Heart right ventricle (tissue), 16 donors: ENCODE measurements at regions not wholly inside any gene's neighbourhood (a gene's known extent, or its start where the extent isn't known, plus 50 kb on each side); places are given as distances from the start of the nearest gene placed in this dataset.

Source experiments
- ATAC-seq, 8 donors: fragments of 200-7000 bp; cut with Tn5 transposase; one replicate each; pipeline ENCODE4 v1.9.1; 2020; ENCODE audit warnings: mild to moderate bottlenecking in 8 of 8, moderate library complexity in 8 of 8, moderate number of reproducible peaks in 1 of 8
- DNase-seq, 2 donors: peaks; one replicate each; pipeline ENCODE4 v3.0.0-alpha.2; 2020
- H3K27ac ChIP-seq, 10 donors: fragments of 200-600 bp; sonication (generic) in 2 of 10; one replicate each; pipeline versions ENCODE4 v1.5.0 to v1.8.0; 2020 to 2022; ENCODE audit warnings: mild to moderate bottlenecking in 3 of 10
- H3K27me3 ChIP-seq, 7 donors: fragments of 200-600 bp; one replicate each; pipeline ENCODE4 v1.8.0; 2021 to 2022; ENCODE audit warnings: mild to moderate bottlenecking in 2 of 7
- H3K36me3 ChIP-seq, 9 donors: fragments of 200-600 bp; sonication (generic) in 1 of 9; one replicate each; pipeline versions ENCODE4 v1.5.0 to v1.8.0; 2020 to 2022; ENCODE audit warnings: mild to moderate bottlenecking in 2 of 9
- H3K4me1 ChIP-seq, 9 donors: fragments of 200-600 bp; sonication (generic) in 1 of 9; one replicate each; pipeline versions ENCODE4 v1.5.0 to v1.8.0; 2020 to 2022; ENCODE audit warnings: mild to moderate bottlenecking in 4 of 9
- H3K4me3 ChIP-seq, 10 donors: fragments of 200-600 bp; sonication (generic) in 2 of 10; one replicate each; pipeline versions ENCODE4 v1.5.0 to v1.8.0; 2020 to 2022; ENCODE audit warnings: mild to moderate bottlenecking in 7 of 10, moderate library complexity in 2 of 10
- H3K9me3 ChIP-seq, 11 donors: fragments of 200-600 bp in 10 of 11; sonication (generic) in 2 of 11; one replicate each; pipeline versions ENCODE4 v1.5.0 to v1.8.0; 2013 to 2022; ENCODE audit warnings: mild to moderate bottlenecking in 2 of 11, control low read depth in 1 of 11, moderate library complexity in 1 of 11
- CTCF ChIP-seq, 9 donors: fragments of 200-600 bp; sonication (generic) in 2 of 9; IDR thresholded peaks; one replicate each; pipeline versions ENCODE4 v1.5.0 to v1.8.0; 2021 to 2022; ENCODE audit warnings: antibody characterized with exemption in 9 of 9, mild to moderate bottlenecking in 5 of 9, moderate library complexity in 1 of 9
- WGBS, 2 donors: extraction: QIAGEN DNeasy Blood & Tissue Kit; methylation state at CpG; one replicate each; pipeline ENCODE4 v1.1.7; 2013; ENCODE audit warnings: inconsistent platforms in 1 of 2; 5-methylcytosine and 5-hydroxymethylcytosine counted together
- intact Hi-C, 10 donors: fragments of 100-400 bp; cut with DNase I; formaldehyde crosslinking; loops; one replicate each; pipeline versions ENCODE4 v1.11.1 to v1.14.2; 2022
- donor health status: Arrhythmogenic right ventricular cardiomyopathy.
- donor health status: ischemic (EF 13 %, LVEDD 7.1; RV severe dilation, severe dysfunction).
- donor health status: healthy with polysubstance abuse.
- donor health status: DM: no; HTN: yes; CAD: no.
- donor health status: DM: no; HTN: no; CAD: no.
- donor health status: ischemic (EF 25% LVEDD 6.9; RV normal size, moderate dysfunction).
- donor health status: ischemic (EF 25% LVEDD 5.7; RV mildly dilated, moderate dysfunction).
- donor health status: healthy.
- donor health status: DM: yes; HTN: yes; CAD: no.
- donor health status: Ischemic cardiomyopathy.
- donor health status: ischemic (EF 35%, LVEDD 5.7; RV mildly dilated, moderate dysfunction).
- donor health status: nonischemic (EF 11% LVEDD 7.7; RV severe dilation, severe dysfunction).
- donor health status: DM: yes; HTN: yes; CAD: no.
- donor health status: PGD.
- donor health status: ischemic (EF 29% LVEDD 5.4; RV normal size, mild dysfunction).
- donor health status: nonischemic (EF 23%, LVEDD 6.1; RV moderate dilation, normal function).

- H3K27ac ChIP-seq, result no peak overlapping the region
- WGBS, 2 donors, result 77 to 83% methylated on average over 4 of the region's 4 CpGs
- ATAC-seq (no peak), DNase-seq (no peak)
- no peak for TF ChIP-seq CTCF (IDR thresholded peaks at IDR 0.05)
- no peak overlapping the region for H3K4me3 ChIP-seq
- intact Hi-C loops, result no loop called here
- no peaks in the 10 kb centered on the region for H3K27me3 ChIP-seq
- H3K36me3 ChIP-seq, result no peaks in the 10 kb centered on the region
- no peaks in the 10 kb centered on the region for H3K4me1 ChIP-seq
- H3K9me3 ChIP-seq, result no peaks in the 10 kb centered on the region
Observed at GRCh38 chr3:177396733-177397132, 199.5 kb upstream of the TBL1XR1 start.

GRCh38 chr3:177401375-177401774 is 204.1 kb upstream of the TBL1XR1 start:
- intact Hi-C loops, result no loop called here
- no peak for TF ChIP-seq CTCF (IDR thresholded peaks at IDR 0.05)
- H3K36me3 ChIP-seq, result no peaks in the 10 kb centered on the region
- H3K27ac ChIP-seq, result no peak overlapping the region
- DNase-seq (no peak), ATAC-seq (no peak)
- no peaks in the 10 kb centered on the region for H3K4me1 ChIP-seq
- no peaks in the 10 kb centered on the region for H3K9me3 ChIP-seq
- H3K4me3 ChIP-seq, result no peak overlapping the region
- no peaks in the 10 kb centered on the region for H3K27me3 ChIP-seq
- WGBS, 2 donors, result 97 to 98% methylated on average over 1 of the region's 1 CpG

GRCh38 chr3:177402533-177402932 is 205.3 kb upstream of the TBL1XR1 start:
- Histone ChIP-seq H3K4me3 (no peak overlapping the region), H3K4me1 (no peaks in the 10 kb centered on the region), H3K36me3 (no peaks in the 10 kb centered on the region), H3K27me3 (no peaks in the 10 kb centered on the region), H3K27ac (no peak overlapping the region), H3K9me3 (no peaks in the 10 kb centered on the region)
- ATAC-seq (no peak), DNase-seq (no peak)
- intact Hi-C loops, result no loop called here
- no peak for TF ChIP-seq CTCF (IDR thresholded peaks at IDR 0.05)
- 84% methylated on average over 3 of the region's 3 CpGs for WGBS, 2 donors

GRCh38 chr3:177405191-177405672 is 207.9 kb upstream of the TBL1XR1 start:
- no peak for TF ChIP-seq CTCF (IDR thresholded peaks at IDR 0.05)
- no peaks in the 10 kb centered on the region for H3K36me3 ChIP-seq
- DNase-seq (no peak), ATAC-seq (no peak)
- no peaks in the 10 kb centered on the region for H3K4me1 ChIP-seq
- H3K27me3 ChIP-seq, result no peaks in the 10 kb centered on the region
- WGBS, 2 donors, result 94 to 96% methylated on average over 3 of the region's 3 CpGs
- no peak overlapping the region for H3K4me3 ChIP-seq
- intact Hi-C loops, result no loop called here
- H3K27ac ChIP-seq, result no peak overlapping the region
- no peaks in the 10 kb centered on the region for H3K9me3 ChIP-seq
